ENCODE measurements at regions not wholly inside any gene's neighbourhood (a gene's known extent, or its start where the extent isn't known, plus 50 kb on each side); places are given as distances from the start of the nearest gene placed in this dataset.

GRCh38 chr7:41869596-41869995 is 166.7 kb upstream of the INHBA start:
- TF ChIP-seq CTCF (IDR thresholded peaks at IDR 0.05) (no peak), POLR2A (IDR thresholded peaks at IDR 0.05) (no peak), POLR2AphosphoS5 (IDR thresholded peaks at IDR 0.05) (no peak), EP300 (IDR thresholded peaks at IDR 0.05) (no peak)

Data from gastroesophageal sphincter (tissue), 3 donors.